Uterus (tissue), 2 donors: ENCODE measurements at regions not wholly inside any gene's neighbourhood (a gene's known extent, or its start where the extent isn't known, plus 50 kb on each side); places are given as distances from the start of the nearest gene placed in this dataset.

Source experiments
- CTCF ChIP-seq, 4 experiments: fragments of 200-600 bp in 2 of 4; fragments of 450-650 bp in 2 of 4; sonication (generic) in 2 of 4; IDR thresholded peaks; one replicate each; pipeline ENCODE4 v1.5.1; 2016 to 2019; ENCODE audit warnings: antibody characterized with exemption in 4 of 4, mild to moderate bottlenecking in 2 of 4, moderate library complexity in 1 of 4
- POLR2A ChIP-seq, 2 donors: fragments of 450-650 bp; IDR thresholded peaks; one replicate each; pipeline ENCODE4 v1.6.1; 2016; ENCODE audit warnings: antibody characterized with exemption in 2 of 2, mild to moderate bottlenecking in 1 of 2, moderate library complexity in 1 of 2

GRCh38 chr10:118145256-118145655, 98.5 kb upstream of the RAB11FIP2 start:
- TF ChIP-seq POLR2A (IDR thresholded peaks at IDR 0.05) (no peak), CTCF (IDR thresholded peaks at IDR 0.05) (no peak)
